ENCODE measurements at regions not wholly inside any gene's neighbourhood (a gene's known extent, or its start where the extent isn't known, plus 50 kb on each side); places are given as distances from the start of the nearest gene placed in this dataset.

DNA sequence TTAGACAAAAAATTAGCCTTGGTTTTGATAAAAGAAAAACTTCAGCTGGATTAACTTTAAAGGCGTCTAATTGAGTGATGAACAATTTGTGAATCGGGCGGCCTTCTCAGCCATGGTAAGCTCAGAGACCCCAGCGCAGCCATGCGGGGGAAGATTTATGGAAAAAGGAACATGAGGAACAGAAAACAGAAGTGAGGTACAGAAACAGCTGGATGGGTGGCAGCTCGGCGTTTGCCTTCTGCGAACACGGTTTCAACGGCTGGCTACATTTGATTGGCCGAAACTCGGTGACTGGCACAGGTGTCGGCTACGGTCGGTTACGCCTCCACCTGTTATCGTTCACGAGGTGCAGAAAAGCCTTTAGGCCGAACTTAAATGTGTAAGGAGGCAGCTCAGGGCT is 401.4 kb upstream of the FAT1 start:
- TF ChIP-seq, protein P1, sequence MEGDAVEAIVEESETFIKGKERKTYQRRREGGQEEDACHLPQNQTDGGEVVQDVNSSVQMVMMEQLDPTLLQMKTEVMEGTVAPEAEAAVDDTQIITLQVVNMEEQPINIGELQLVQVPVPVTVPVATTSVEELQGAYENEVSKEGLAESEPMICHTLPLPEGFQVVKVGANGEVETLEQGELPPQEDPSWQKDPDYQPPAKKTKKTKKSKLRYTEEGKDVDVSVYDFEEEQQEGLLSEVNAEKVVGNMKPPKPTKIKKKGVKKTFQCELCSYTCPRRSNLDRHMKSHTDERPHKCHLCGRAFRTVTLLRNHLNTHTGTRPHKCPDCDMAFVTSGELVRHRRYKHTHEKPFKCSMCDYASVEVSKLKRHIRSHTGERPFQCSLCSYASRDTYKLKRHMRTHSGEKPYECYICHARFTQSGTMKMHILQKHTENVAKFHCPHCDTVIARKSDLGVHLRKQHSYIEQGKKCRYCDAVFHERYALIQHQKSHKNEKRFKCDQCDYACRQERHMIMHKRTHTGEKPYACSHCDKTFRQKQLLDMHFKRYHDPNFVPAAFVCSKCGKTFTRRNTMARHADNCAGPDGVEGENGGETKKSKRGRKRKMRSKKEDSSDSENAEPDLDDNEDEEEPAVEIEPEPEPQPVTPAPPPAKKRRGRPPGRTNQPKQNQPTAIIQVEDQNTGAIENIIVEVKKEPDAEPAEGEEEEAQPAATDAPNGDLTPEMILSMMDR (conservative IDR thresholded peaks at IDR 0.05 in 1 of 2, IDR thresholded peaks at IDR 0.05 in 1 of 2; ENCODE audit: extremely low read depth in 1 of 2, insufficient read depth in 1 of 2, low read depth in 1 of 2, low read length in 2 of 2), result no peak
- no peak for TF ChIP-seq EZH2 (IDR thresholded peaks at IDR 0.05; ENCODE audit: borderline replicate concordance, low read length)

Data from mammary epithelial cell (primary cell).